H1 (cell line): ENCODE measurements at regions not wholly inside any gene's neighbourhood (a gene's known extent, or its start where the extent isn't known, plus 50 kb on each side); places are given as distances from the start of the nearest gene placed in this dataset.

Experiments
- CTCF ChIA-PET: fragments of 300-600 bp; sonication (Branson Sonifier 250); formaldehyde crosslinking; loops from one replicate; lab custom pipeline; 2021; ENCODE audit not compliant: partially characterized antibody; lab: Charles Lee
- POLR2A ChIA-PET: fragments of 300-600 bp; sonication (Branson Sonifier 250); formaldehyde crosslinking; loops from one replicate; lab custom pipeline; 2021; ENCODE audit warnings: inconsistent platforms; ENCODE audit not compliant: partially characterized antibody; lab: Charles Lee
- DNase-seq, 2 experiments: peaks; one replicate each; pipeline versions ENCODE4 v3.0.0 to v3.0.0-alpha.2; 2010 to 2022; ENCODE audit warnings: low spot score in 2 of 2, low read depth in 1 of 2, mixed read lengths in 1 of 2
- FAIRE-seq: peaks from 2 replicates; lab custom pipeline; 2011; peaks lifted over from hg19 to GRCh38; lab: Jason Lieb, UNC
- H2AFZ ChIP-seq: 2 replicates; pipeline ENCODE4 v1.8.1; 2012; ENCODE audit warnings: low read length, inconsistent platforms
- H2AK5ac ChIP-seq: 2 replicates; pipeline ENCODE4 v1.6.1; 2013; ENCODE audit warnings: low read depth, low read length
- H2BK120ac ChIP-seq: replicated peaks from 2 replicates; pipeline ENCODE3; 2013; ENCODE audit warnings: low read depth, low read length, inconsistent platforms
- H2BK12ac ChIP-seq: 2 replicates; pipeline ENCODE4 v1.6.1; 2013; ENCODE audit warnings: low read depth, low read length
- H2BK15ac ChIP-seq: 2 replicates; pipeline ENCODE4 v1.6.1; 2013; ENCODE audit warnings: low read length
- H2BK20ac ChIP-seq: 2 replicates; pipeline ENCODE4 v1.6.1; 2013; ENCODE audit warnings: low read length
- H2BK5ac ChIP-seq: 2 replicates; pipeline ENCODE4 v1.6.1; 2013; ENCODE audit warnings: low read depth, low read length
- H3K14ac ChIP-seq: 2 replicates; pipeline ENCODE4 v1.6.1; 2013; ENCODE audit warnings: inconsistent platforms; ENCODE audit not compliant: insufficient read length
- H3K18ac ChIP-seq: 2 replicates; pipeline ENCODE4 v1.6.1; 2013; ENCODE audit warnings: low read length; ENCODE audit errors: extremely low read depth
- H3K23ac ChIP-seq: 2 replicates; pipeline ENCODE4 v1.6.1; 2013; ENCODE audit warnings: inconsistent platforms; ENCODE audit not compliant: insufficient read length
- H3K23me2 ChIP-seq: 2 replicates; pipeline ENCODE4 v1.6.1; 2013; ENCODE audit warnings: low read depth, low read length
- H3K27ac ChIP-seq: 2 replicates; pipeline ENCODE4 v1.6.1; 2011; ENCODE audit warnings: low read depth, low read length, inconsistent platforms
- H3K27me3 ChIP-seq, 4 experiments: replicated peaks in 1 of 4; 1 replicate in 1 of 4; 2 replicates in 3 of 4; pipeline versions ENCODE4 v1.6.1 to v1.8.1; 2011 to 2013; ENCODE audit warnings: low read length in 3 of 4, mild to moderate bottlenecking in 3 of 4, inconsistent platforms in 2 of 4, mixed read lengths in 2 of 4, moderate library complexity in 1 of 4; ENCODE audit not compliant: control insufficient read depth in 3 of 4, insufficient read depth in 3 of 4; ENCODE audit errors: extremely low read depth in 1 of 4
- H3K36me3 ChIP-seq, 4 experiments: 2 replicates each; pipeline versions ENCODE4 v1.6.1 to v1.8.1; 2011 to 2013; ENCODE audit warnings: mild to moderate bottlenecking in 4 of 4, low read length in 3 of 4, moderate library complexity in 2 of 4, control low read depth in 1 of 4, inconsistent platforms in 1 of 4; ENCODE audit not compliant: insufficient read depth in 4 of 4, control insufficient read depth in 2 of 4
- H3K4ac ChIP-seq: replicated peaks from 2 replicates; pipeline ENCODE3; 2013; ENCODE audit warnings: low read length, low read depth, mixed read lengths, inconsistent platforms; ENCODE audit not compliant: insufficient read length
- H3K4me1 ChIP-seq, 4 experiments: replicated peaks in 1 of 4; 1 replicate in 1 of 4; 2 replicates in 3 of 4; pipeline versions ENCODE4 v1.6.1 to v1.8.1; 2011 to 2013; ENCODE audit warnings: low read length in 3 of 4, inconsistent platforms in 2 of 4, mixed read lengths in 1 of 4; ENCODE audit not compliant: insufficient read depth in 4 of 4, control insufficient read depth in 3 of 4
- H3K4me2 ChIP-seq, 2 experiments: 2 replicates each; pipeline versions ENCODE4 v1.6.1 to v1.8.1; 2011 to 2013; ENCODE audit warnings: low read depth in 2 of 2, low read length in 2 of 2, control low read depth in 1 of 2, inconsistent platforms in 1 of 2, mild to moderate bottlenecking in 1 of 2; ENCODE audit not compliant: insufficient read depth in 1 of 2
- H3K4me3 ChIP-seq, 4 experiments: fragments of 200-600, 300-600 bp in 1 of 4; sonication (generic), shearing (Covaris generic), sonication (Bioruptor Twin) in 1 of 4; 2 replicates each; pipeline versions ENCODE4 v1.5.1 to v1.8.1; 2011 to 2016; ENCODE audit warnings: low read length in 4 of 4, low read depth in 3 of 4, control low read depth in 2 of 4, inconsistent platforms in 2 of 4, mild to moderate bottlenecking in 2 of 4, mixed read lengths in 1 of 4, moderate library complexity in 1 of 4; ENCODE audit not compliant: insufficient read depth in 2 of 4; ENCODE audit errors: extremely low read depth in 1 of 4
- H3K56ac ChIP-seq: replicated peaks from 2 replicates; pipeline ENCODE3; 2013; ENCODE audit warnings: low read depth, mild to moderate bottlenecking, mixed read lengths, low read length, inconsistent platforms; ENCODE audit not compliant: insufficient read length
- H3K79me1 ChIP-seq: 2 replicates; pipeline ENCODE4 v1.6.1; 2013; ENCODE audit warnings: low read depth, low read length, control low read depth
- H3K79me2 ChIP-seq, 2 experiments: 2 replicates each; pipeline versions ENCODE4 v1.6.1 to v1.8.1; 2012 to 2013; ENCODE audit warnings: low read length in 2 of 2, mild to moderate bottlenecking in 2 of 2, inconsistent platforms in 1 of 2; ENCODE audit not compliant: insufficient read depth in 2 of 2, control insufficient read depth in 1 of 2
- H3K9ac ChIP-seq, 4 experiments: replicated peaks in 1 of 4; 1 replicate in 1 of 4; 2 replicates in 3 of 4; pipeline versions ENCODE4 v1.6.1 to v1.8.1; 2011 to 2013; ENCODE audit warnings: low read depth in 3 of 4, low read length in 3 of 4, control low read depth in 2 of 4, mild to moderate bottlenecking in 2 of 4, moderate library complexity in 2 of 4, inconsistent platforms in 1 of 4; ENCODE audit errors: extremely low read depth in 1 of 4
- H3K9me3 ChIP-seq, 2 experiments: 2 replicates each; pipeline versions ENCODE4 v1.6.1 to v1.8.1; 2012 to 2013; ENCODE audit warnings: mild to moderate bottlenecking in 2 of 2, moderate library complexity in 2 of 2, control low read depth in 1 of 2, inconsistent platforms in 1 of 2, low read depth in 1 of 2, low read length in 1 of 2, mixed read lengths in 1 of 2; ENCODE audit not compliant: insufficient read depth in 2 of 2
- H4K20me1 ChIP-seq, 2 experiments: replicated peaks in 1 of 2; 2 replicates each; pipeline versions ENCODE3 to v1.8.1; 2011 to 2013; ENCODE audit warnings: inconsistent platforms in 2 of 2, low read length in 2 of 2, mild to moderate bottlenecking in 1 of 2; ENCODE audit not compliant: insufficient read depth in 2 of 2, control insufficient read depth in 1 of 2
- H4K5ac ChIP-seq: 2 replicates; pipeline ENCODE4 v1.6.1; 2013; ENCODE audit warnings: low read length, low read depth, mixed read lengths, inconsistent platforms; ENCODE audit not compliant: insufficient read length
- H4K8ac ChIP-seq: 2 replicates; pipeline ENCODE4 v1.8.0; 2013; ENCODE audit warnings: mild to moderate bottlenecking, moderate library complexity, low read length, inconsistent platforms; ENCODE audit not compliant: insufficient read depth; ENCODE audit errors: extremely low read depth
- H4K91ac ChIP-seq: replicated peaks from 2 replicates; pipeline ENCODE3; 2013; ENCODE audit warnings: low read length, mixed read lengths, inconsistent platforms; ENCODE audit not compliant: insufficient read length
- NANOG ChIP-seq: IDR thresholded peaks from 2 replicates; pipeline ENCODE4 v1.6.1; 2011; ENCODE audit warnings: low read length, low read depth, mild to moderate bottlenecking, inconsistent platforms; ENCODE audit not compliant: insufficient read depth, poor library complexity, severe bottlenecking
- NRF1 ChIP-seq: IDR thresholded peaks from 2 replicates; pipeline ENCODE4 v1.6.1; 2011; ENCODE audit warnings: mild to moderate bottlenecking, low read depth, low read length, improper control_type of control experiment
- POU5F1 ChIP-seq: IDR thresholded peaks from 2 replicates; pipeline ENCODE4 v1.6.1; 2011; ENCODE audit warnings: low read depth, mild to moderate bottlenecking, low read length, moderate library complexity
- RAD21 ChIP-seq, 2 experiments: IDR thresholded peaks in 1 of 2; conservative IDR thresholded peaks in 1 of 2; 2 replicates each; pipeline ENCODE4 v1.6.1; 2011; ENCODE audit warnings: low read depth in 2 of 2, low read length in 2 of 2, improper control_type of control experiment in 1 of 2, inconsistent platforms in 1 of 2, mild to moderate bottlenecking in 1 of 2, moderate library complexity in 1 of 2
- SAP30 ChIP-seq: fragments of 300-600 bp; sonication (generic); IDR thresholded peaks from 2 replicates; pipeline ENCODE4 v1.7.1; 2012; ENCODE audit warnings: low read length, moderate library complexity, mild to moderate bottlenecking, inconsistent platforms; ENCODE audit not compliant: insufficient read depth, insufficient replicate concordance
- USF2 ChIP-seq: IDR thresholded peaks from 2 replicates; pipeline ENCODE4 v1.6.1; 2011; ENCODE audit warnings: low read length, improper control_type of control experiment
- WGBS, 2 experiments: shearing (Covaris generic) in 1 of 2; methylation state at CpG; one replicate each; pipeline versions ENCODE4 v1.1.6 to v1.1.7; 2013 to 2015; ENCODE audit warnings: low lambda C conversion rate in 2 of 2, mixed read lengths in 2 of 2, inconsistent platforms in 1 of 2, low coverage in 1 of 2, missing lambda C conversion rate in 1 of 2; ENCODE audit not compliant: insufficient replicate concordance in 2 of 2, insufficient coverage in 1 of 2, insufficient read length in 1 of 2; ENCODE audit errors: extremely low coverage in 1 of 2, missing lambda C conversion rate in 1 of 2; 5-methylcytosine and 5-hydroxymethylcytosine counted together

DNA sequence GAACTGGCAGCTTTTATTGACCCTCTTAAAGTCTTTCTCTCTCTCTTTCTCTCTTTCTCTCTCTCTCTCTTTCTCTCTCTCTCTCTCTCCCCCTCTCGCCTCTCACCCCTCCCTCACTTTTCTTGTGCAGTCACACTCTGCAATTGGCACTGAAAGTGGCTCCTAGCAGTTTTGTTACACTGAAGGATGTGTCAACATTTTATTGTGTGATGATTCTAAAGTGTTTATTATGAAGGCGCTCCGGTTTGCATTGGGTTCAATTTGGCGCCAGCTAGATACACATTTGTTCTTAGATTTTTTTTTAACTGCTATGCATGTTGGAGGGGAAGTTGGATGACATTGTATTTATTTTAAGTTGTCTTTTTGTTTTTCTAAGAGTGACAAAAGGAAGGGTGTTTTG, 64.0 kb upstream of the CHRM3 start:
- Histone ChIP-seq H3K4me2 (no peak overlapping the region), H3K79me1 (no peaks in the 10 kb centered on the region), H3K23ac (no peak overlapping the region), H3K4ac (no peak overlapping the region), H2BK120ac (no peak overlapping the region), H3K9ac (no peak overlapping the region), H3K27ac (no peak overlapping the region), H4K5ac (no peak overlapping the region), H3K27me3 (no peaks in the 10 kb centered on the region), H3K4me3 (no peak overlapping the region), H3K56ac (no peak overlapping the region), H3K23me2 (no peaks in the 10 kb centered on the region), H3K79me2 (no peaks in the 10 kb centered on the region), H2BK20ac (no peak overlapping the region), H2AFZ (no peak overlapping the region; the same call in 1 of the 2 replicates), H4K91ac (no peak overlapping the region), H3K36me3 (no peaks in the 10 kb centered on the region), H2AK5ac (no peak overlapping the region), H4K8ac (no peak overlapping the region), H3K18ac (no peak overlapping the region), H3K14ac (no peak overlapping the region), H4K20me1 (no peaks in the 10 kb centered on the region), H2BK12ac (no peak overlapping the region), H2BK15ac (no peak overlapping the region), H3K9me3 (no peaks in the 10 kb centered on the region), H3K4me1 (no peaks in the 10 kb centered on the region; a peak in 1 of 7 replicates), H2BK5ac (no peak overlapping the region)
- ChIA-PET CTCF (interaction anchor here (3.5 kb wide), 1 partner anchor 14 kb away, joined by 14 read pairs; no protein-coding TSS in a partner anchor), POLR2A (no interaction called here)
- 90% methylated on average over 4 of the region's 4 CpGs; no CpG with 5 or more reads in 1 of the 2 experiments for WGBS, 2 experiments
- FAIRE-seq, result no peak
- DNase-seq, result no peak
- TF ChIP-seq USF2, result no peak
- TF ChIP-seq SAP30, result no peak
- no peak for TF ChIP-seq RAD21 (IDR thresholded peaks at IDR 0.05 in 1 of 2, conservative IDR thresholded peaks at IDR 0.05 in 1 of 2; ENCODE audit: low read depth in 2 of 2, low read length in 2 of 2)
- TF ChIP-seq NANOG, result no peak
- TF ChIP-seq NRF1, result no peak
- no peak for TF ChIP-seq POU5F1
